GM18505 (cell line): ENCODE measurements at regions not wholly inside any gene's neighbourhood (a gene's known extent, or its start where the extent isn't known, plus 50 kb on each side); places are given as distances from the start of the nearest gene placed in this dataset.
A peak's percentile ranks its signal among the peaks of the same experiment; 100 is the strongest.

Source experiments
- ATAC-seq: cut with Tn5 transposase; IDR thresholded peaks from one replicate; pipeline ENCODE4 v1.9.1; 2021; ENCODE audit not compliant: unreplicated experiment
- POLR2A ChIP-seq: IDR thresholded peaks from 4 replicates; pipeline ENCODE4 v1.6.1; 2011; ENCODE audit warnings: borderline replicate concordance; ENCODE audit not compliant: insufficient read depth, insufficient read length; ENCODE audit errors: extremely low read depth

DNA sequence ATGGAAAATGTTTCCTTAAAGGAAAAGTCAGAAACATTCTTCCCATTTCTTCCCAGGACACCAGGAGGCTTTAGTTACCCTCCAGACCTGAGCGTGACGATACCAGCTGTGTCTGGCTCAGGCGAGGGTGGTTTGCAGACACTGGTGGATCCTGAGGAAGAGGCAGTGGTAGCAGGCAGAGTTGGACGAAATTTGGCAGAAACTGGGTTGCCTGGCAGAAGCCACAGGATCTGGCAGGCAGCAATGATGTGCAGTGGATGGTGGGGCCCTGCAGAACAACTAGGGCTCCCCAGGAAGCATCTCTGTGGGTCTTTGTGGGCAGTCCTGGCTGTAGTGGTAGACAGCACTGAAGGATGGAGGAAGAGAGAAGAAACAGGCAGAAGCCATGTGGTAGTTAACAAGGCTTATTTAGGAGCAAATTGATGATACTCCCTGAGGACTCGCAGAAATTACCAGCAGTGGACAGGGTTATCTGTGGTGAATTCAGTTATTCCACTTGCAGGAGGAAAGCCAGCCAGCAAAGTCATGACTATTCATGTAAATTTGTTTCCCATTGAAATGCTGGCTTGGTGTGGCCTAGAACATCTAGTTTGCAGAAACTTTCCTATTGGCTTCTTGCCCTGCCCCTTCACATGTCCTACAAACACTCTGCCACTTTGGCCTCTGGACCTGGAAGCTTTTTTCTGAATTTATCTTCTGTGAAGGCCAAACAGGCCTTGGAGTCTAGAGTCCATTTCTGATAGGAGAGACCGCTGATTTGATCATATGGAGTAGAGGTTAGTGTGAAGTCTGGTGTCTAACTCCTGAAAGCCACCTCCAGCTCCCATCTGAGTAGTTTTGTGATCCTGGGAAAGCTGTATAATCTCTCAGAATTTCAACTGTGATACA lies 212.0 kb downstream of the DMRT2 start:
- TF ChIP-seq POLR2A, result no peak
- ATAC-seq, result no peak

DNA sequence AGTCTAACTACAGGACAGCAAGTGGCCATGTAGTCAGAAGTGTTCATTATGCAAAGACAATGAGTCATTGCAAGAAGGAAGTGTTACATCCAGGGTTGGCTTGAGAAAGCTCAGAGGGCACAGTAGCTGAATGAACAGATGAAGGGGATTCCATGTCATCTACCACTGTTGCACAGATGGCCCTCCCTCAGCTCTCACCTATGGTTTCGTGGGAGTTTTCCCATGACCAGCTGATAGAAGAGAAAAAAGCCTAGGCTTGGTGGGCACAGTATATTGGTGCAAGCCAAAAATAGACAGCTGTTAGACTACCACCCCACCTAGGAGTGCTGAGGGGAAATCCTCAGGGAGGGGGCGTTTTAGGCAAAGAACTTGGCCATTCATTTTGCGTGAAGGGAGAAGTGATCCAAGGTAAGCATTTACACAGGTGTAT lies 217.0 kb downstream of the DMRT2 start:
- no peak for TF ChIP-seq POLR2A
- peak; percentile 81 for ATAC-seq

DNA sequence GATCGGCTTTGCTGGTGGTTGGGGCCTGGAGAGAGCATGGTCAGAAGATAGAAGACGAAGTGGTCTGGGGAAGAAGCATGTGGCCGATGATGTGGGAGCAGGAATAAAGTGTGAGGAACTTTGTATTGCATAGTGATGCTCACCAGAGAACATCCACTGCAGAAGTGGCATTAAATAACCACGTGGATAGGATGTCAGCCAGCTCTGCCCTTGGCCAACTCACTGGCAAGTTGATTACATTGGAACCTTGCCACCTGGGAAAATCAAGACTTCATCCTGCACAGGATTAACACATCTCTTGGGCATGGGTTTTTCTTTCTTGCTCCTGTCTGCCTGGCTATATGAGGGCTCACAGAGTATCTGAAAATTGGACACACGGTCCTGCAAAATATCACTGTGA lies 217.4 kb downstream of the DMRT2 start:
- TF ChIP-seq POLR2A, result no peak
- ATAC-seq, result no peak

DNA sequence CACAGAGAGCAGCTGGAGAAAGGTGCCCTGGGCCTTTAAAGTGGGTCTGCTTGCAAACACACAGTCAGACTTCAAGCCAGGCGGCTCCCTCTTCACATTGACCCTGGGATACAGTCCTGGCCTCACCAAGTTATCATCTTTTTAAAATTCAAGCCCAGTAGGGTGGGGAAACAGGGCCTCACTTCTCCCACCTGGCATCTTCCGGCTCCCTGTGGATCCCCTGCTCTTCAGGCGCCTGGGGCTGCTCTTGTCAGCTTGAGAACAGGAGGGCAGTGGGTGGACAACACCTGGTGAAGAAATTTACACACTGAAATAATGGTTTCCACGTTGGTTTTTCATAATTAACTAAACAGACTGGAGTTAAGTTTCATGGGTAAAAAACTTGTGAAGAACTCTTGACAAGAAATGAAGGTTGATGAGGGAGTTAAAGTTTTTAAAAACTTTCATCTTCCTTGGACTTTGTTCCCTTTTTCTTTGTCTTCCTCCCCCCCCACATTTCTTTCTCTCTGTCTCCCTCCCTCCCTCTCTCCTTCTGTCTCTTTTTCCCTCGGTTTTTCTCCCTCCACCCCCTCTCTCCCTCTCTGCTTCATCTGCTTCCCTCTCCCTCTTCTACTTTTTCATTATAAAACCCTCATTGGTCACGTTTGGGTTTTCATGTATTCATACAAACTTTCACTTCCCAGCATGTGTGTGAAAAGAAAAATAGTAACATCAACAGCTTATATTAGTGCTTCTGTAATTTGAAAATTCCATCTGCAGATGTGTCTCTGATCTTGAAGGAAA lies 219.6 kb downstream of the DMRT2 start:
- no peak for ATAC-seq
- TF ChIP-seq POLR2A, result no peak

DNA sequence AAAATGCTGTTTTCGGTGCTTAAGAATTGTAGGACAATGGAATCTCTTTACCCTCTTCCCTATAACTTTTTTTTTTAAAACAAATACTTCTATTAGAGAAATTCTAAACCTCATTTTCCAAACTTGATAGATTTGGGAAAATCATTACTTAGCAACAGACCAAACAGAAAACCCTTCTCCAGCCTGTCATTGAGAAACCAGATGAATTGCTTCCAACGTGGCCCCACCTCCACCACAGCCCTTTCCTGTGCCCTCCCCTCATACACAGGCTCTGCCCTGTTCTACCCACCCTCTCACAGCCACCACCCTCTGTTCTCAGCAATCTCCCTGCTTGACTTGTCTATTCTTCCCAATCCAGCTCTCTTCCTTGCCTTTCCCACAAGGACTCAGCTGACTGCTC lies 221.2 kb downstream of the DMRT2 start:
- no peak for ATAC-seq

DNA sequence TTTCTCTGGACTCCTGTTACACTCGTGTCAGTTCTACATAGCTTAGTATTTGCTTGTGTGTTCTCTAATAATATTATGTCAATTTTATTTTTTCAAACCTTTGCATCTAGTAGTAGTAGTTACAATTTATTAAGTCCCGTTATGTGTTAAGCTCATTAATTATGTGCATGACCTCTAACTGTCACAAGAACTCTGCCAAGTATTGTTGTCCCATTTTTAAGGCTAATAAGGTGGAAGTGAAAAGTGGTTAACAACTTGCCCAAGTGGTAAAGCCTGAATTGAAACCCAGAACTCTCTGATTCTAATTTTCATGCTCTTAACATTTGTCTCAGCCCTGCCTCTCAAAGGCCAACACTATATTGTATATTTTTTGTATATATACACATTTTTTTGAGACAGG lies 221.6 kb downstream of the DMRT2 start:
- TF ChIP-seq POLR2A, result no peak
- ATAC-seq, result no peak

More for the DNA sequence above, 221.2 kb downstream of the DMRT2 start:
- no peak for TF ChIP-seq POLR2A

DNA sequence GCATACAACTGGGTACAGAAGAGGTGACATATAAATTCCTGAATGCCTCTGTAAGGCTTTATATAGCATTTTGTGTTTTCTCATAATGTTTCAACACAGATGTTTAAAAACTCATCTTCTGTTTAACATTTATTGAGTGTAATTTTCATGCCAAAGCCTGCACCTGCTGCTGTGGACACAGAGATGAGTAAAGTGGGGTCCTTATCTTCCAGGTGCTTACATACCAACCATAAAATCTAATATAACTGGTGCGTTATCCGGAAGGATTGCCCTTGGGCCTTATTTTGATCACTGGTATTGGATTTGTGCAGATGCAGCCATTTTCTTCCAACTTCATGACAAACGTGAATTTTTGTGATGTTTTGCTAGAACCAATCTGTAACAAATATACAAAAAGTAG lies 222.3 kb downstream of the DMRT2 start:
- no peak for ATAC-seq

DNA sequence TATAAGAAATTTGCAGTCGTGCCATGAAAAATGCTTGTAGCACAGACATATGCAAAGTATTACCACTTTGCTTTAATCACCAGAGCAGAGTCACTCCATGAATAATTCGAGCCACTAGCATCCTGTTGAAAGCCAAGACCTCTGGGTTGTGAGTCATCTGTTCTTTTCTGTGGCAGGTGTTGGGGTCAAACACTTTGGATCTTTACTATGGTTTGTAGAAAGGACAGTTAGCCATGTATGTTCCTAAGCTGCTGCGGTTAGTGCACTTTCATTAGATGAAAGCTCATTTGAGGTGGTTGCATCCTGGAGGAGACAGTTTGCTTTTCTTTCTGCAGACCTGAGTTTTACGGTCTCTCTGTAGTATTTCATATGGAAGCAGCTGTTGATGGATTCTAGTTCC lies 223.7 kb downstream of the DMRT2 start:
- TF ChIP-seq POLR2A, result no peak
- ATAC-seq, result no peak

More for the DNA sequence above, 222.3 kb downstream of the DMRT2 start:
- no peak for TF ChIP-seq POLR2A

DNA sequence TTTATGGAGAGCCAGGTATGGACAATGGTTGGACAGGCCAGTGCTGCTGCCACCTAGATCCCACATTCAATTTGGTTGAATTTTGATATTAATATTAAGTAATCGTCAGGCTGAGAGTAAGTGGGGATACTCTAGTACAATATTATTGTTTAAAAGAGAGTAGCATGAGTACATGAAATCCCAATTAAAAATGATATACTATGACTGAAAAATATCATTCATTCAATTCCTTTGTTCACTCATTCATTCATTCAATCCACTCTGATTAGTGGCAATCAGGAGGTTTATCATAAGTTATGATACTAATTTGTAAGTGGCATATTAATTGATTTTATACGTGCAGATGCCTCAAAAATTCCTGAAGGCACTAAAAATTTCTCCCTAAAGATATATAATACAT lies 224.2 kb downstream of the DMRT2 start:
- ATAC-seq, result no peak
- TF ChIP-seq POLR2A, result no peak

DNA sequence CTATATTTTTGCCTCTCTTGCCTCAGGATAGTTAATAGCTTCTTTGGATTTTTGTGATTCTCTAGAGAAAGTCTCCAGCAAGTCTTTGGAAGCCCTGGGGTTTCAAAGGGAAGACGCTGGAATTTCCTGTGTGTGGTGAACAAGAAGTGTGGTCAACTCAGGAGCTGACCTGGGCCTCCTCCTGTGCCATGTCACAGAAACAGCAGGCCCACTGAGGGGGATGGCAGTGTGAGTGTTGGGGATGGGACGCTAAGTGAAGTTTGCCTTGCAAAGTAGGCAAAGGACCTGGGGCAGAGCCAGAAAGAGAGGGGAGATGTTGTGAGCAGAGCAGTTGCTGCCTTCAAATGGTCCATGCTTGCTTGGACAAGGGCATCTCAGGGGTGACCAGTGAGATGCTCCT lies 226.3 kb downstream of the DMRT2 start:
- no peak for ATAC-seq
- no peak for TF ChIP-seq POLR2A

DNA sequence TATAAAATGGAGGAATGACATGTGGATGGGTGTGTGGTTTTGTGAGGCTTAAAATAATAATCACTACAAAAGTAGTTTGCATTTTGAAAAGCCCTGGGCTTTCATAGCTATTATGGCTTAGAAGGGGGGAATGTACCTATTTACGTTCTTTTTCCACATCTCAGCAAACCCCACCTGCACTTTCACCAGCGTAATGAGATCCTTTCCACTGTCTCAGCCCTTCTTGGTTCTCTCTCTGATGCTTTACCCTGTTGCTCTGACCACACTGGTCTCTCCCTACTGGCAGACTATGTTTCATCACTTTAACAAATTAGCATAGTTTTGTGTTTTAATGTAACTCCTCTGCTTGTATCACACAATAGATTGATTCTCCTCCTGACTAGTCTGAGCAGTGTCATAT lies 234.6 kb downstream of the DMRT2 start:
- ATAC-seq, result no peak
- TF ChIP-seq POLR2A, result no peak

DNA sequence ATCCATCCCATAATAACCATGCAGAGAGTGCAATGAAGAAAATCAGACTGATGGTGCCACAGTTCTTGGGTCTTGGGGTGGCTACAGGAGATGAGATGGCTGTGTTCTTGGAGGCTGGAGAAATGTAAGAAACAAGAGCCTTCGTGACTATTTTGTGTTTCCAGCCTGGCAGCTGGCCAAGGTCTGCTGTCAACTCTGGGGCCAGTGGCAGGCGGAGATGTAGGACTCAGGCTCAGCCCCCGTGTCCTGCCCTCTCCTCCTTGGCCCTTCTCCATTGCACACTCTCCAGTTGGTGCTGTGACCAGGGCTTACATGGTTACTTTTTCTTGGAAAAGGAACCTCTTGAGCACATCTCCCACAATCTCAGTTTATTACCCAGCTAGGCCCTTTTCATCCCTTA lies 235.4 kb downstream of the DMRT2 start:
- no peak for TF ChIP-seq POLR2A
- ATAC-seq, result no peak

DNA sequence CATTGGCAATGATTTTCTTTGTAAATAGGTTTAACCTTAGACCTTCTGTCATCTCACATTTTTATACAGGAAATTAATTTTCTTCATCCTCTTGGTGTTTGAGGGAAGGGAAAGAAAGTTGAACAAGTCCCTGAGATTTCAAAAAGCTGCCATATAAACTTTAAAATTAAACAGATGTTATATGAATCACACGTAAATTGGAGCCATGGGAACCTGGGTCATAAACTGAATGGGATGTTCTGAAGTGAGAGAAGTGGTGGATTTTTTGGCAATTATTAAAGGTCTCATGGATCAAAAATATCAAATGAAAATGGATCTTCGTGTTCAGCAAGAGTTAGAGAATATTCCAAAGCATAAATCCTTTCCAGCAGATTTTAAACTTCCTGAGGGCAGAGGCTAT lies 242.2 kb downstream of the DMRT2 start:
- no peak for ATAC-seq
- no peak for TF ChIP-seq POLR2A
